Testis (tissue), 2 donors: ENCODE measurements at regions not wholly inside any gene's neighbourhood (a gene's known extent, or its start where the extent isn't known, plus 50 kb on each side); places are given as distances from the start of the nearest gene placed in this dataset.
"Not testable (repeated sequence)": the region's sequence is repeated elsewhere in the genome, so short reads cannot be mapped to it uniquely, and the experiment has no call there.

ENCODE experiments used
- DNase-seq: peaks from one replicate; pipeline ENCODE4 v3.0.0-alpha.2; 2019
- H3K27ac ChIP-seq, 2 donors: fragments of 200-600 bp; sonication (generic); one replicate each; pipeline ENCODE4 v1.5.1; 2019
- H3K27me3 ChIP-seq: fragments of 200-600 bp; sonication (generic); one replicate; pipeline ENCODE4 v1.5.1; 2019
- H3K36me3 ChIP-seq: fragments of 200-600 bp; sonication (generic); one replicate; pipeline ENCODE4 v1.5.1; 2017; ENCODE audit warnings: low read depth; ENCODE audit errors: missing control alignments
- H3K4me1 ChIP-seq: fragments of 200-600 bp; sonication (generic); one replicate; pipeline ENCODE4 v1.5.1; 2019
- H3K4me3 ChIP-seq, 2 donors: fragments of 200-600 bp; sonication (generic); one replicate each; pipeline ENCODE4 v1.5.1; 2017 to 2019
- H3K9me3 ChIP-seq: fragments of 200-600 bp; sonication (generic); one replicate; pipeline ENCODE4 v1.5.1; 2017
- POLR2A ChIP-seq: fragments of 450-650 bp; IDR thresholded peaks from one replicate; pipeline ENCODE4 v1.6.1; 2017; ENCODE audit warnings: antibody characterized with exemption, mild to moderate bottlenecking, moderate library complexity
- WGBS, 2 donors: methylation state at CpG; one replicate each; pipeline ENCODE4 v1.1.5; 2018; 5-methylcytosine and 5-hydroxymethylcytosine counted together
- intact Hi-C: fragments of 100-400 bp; cut with DNase I; formaldehyde crosslinking; loops from one replicate; pipeline ENCODE4 v1.15.1; 2023; ENCODE audit warnings: low total_unique reads
- TF ChIP-seq, protein P1 (sequence below), 3 experiments: fragments of 450-650 bp in 2 of 3; fragments of 200-600 bp in 1 of 3; sonication (generic) in 1 of 3; IDR thresholded peaks; one replicate each; pipeline ENCODE4 v1.5.1; 2016 to 2019; ENCODE audit warnings: antibody characterized with exemption in 3 of 3, mild to moderate bottlenecking in 2 of 3, moderate library complexity in 1 of 3

DNA sequence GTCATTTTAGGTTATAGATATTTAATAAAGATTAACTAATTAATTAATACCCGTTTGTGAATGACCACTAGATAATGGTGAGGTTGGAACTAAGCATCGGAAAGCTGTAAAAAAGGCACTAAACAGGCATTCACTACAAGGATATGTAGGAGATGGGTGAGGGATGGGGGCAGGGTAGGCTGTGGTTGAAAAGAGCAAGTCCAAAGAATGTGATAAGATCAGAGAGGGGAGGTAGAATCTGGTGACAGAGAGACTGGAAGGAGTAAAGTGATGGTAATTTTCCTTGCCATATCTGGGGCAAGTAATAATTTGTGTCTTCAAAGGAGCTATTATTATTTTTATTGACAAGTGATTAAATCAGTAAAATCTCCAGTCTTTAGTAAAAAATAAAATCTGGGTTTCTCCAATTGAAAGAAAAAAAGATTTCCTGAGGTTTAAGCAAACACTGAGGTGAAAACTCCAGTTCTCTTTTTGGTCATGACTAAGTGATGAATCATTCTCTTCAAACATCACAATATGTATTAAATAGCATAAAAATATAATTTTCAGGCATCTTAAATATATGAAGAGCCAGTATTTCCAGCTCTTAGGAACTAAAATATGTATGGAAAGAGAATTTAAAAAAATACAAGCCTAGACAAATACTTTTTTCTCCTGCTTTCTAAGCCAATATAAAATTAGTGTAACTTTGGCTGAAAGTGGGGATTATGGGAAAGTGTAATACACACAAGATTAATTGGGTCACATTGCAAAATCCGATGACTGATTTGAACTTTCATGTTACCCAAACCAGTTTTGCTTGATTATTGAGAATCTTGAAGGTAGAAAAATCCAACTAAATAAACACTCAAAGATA lies 259.1 kb upstream of the RBMS1 start:
- no peaks in the 10 kb centered on the region for H3K9me3 ChIP-seq
- 81 to 82% methylated on average over 3 of the region's 3 CpGs for WGBS, 2 donors
- intact Hi-C loops, result no loop called here
- H3K4me1 ChIP-seq, result no peaks in the 10 kb centered on the region
- no peaks in the 10 kb centered on the region for H3K36me3 ChIP-seq
- no peaks in the 10 kb centered on the region for H3K27me3 ChIP-seq
- H3K27ac ChIP-seq, result no peak overlapping the region
- no peak for TF ChIP-seq POLR2A
- TF ChIP-seq, protein P1, sequence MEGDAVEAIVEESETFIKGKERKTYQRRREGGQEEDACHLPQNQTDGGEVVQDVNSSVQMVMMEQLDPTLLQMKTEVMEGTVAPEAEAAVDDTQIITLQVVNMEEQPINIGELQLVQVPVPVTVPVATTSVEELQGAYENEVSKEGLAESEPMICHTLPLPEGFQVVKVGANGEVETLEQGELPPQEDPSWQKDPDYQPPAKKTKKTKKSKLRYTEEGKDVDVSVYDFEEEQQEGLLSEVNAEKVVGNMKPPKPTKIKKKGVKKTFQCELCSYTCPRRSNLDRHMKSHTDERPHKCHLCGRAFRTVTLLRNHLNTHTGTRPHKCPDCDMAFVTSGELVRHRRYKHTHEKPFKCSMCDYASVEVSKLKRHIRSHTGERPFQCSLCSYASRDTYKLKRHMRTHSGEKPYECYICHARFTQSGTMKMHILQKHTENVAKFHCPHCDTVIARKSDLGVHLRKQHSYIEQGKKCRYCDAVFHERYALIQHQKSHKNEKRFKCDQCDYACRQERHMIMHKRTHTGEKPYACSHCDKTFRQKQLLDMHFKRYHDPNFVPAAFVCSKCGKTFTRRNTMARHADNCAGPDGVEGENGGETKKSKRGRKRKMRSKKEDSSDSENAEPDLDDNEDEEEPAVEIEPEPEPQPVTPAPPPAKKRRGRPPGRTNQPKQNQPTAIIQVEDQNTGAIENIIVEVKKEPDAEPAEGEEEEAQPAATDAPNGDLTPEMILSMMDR (IDR thresholded peaks at IDR 0.05), result no peak
- H3K4me3 ChIP-seq, result no peak overlapping the region
- DNase-seq, result no peak

- Histone ChIP-seq H3K27me3 (no peaks in the 10 kb centered on the region), H3K36me3 (no peaks in the 10 kb centered on the region), H3K9me3 (no peaks in the 10 kb centered on the region), H3K27ac (no peak overlapping the region), H3K4me1 (no peaks in the 10 kb centered on the region), H3K4me3 (no peak overlapping the region)
- DNase-seq, result no peak
- intact Hi-C loops, result no loop called here
- TF ChIP-seq, protein P1 (IDR thresholded peaks at IDR 0.05), result no peak
- TF ChIP-seq POLR2A, result no peak
These were observed 259.7 kb upstream of the RBMS1 start for GRCh38 chr2:160753331-160753654.

GRCh38 chr2:160753960-160754359 lies 260.4 kb upstream of the RBMS1 start:
- TF ChIP-seq POLR2A, result no peak
- TF ChIP-seq, protein P1 (IDR thresholded peaks at IDR 0.05), result no peak
- Histone ChIP-seq H3K4me1 (no peaks in the 10 kb centered on the region), H3K27me3 (no peaks in the 10 kb centered on the region), H3K27ac (no peak overlapping the region), H3K9me3 (no peaks in the 10 kb centered on the region), H3K36me3 (no peaks in the 10 kb centered on the region), H3K4me3 (no peak overlapping the region)
- intact Hi-C loops, result no loop called here
- no peak for DNase-seq

DNA sequence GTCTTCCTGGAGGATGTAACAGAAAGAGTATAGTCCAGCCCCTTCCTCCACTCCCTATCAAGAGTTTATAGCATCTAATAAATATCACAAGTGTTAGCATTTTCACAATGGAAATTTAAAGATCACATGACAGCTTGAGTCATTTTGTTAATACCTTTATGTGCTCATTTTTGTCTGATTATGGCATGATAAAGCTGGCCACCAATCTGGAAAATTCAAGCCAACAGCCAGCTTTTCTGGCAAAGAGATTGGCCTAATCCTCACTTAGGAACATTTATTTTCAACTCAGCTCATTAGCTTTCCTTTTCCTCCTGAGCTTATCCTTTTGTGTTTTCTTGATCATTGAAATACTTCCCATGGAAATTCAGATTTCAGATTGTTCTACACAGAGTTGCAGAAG lies 262.9 kb upstream of the RBMS1 start:
- Histone ChIP-seq H3K9me3 (no peaks in the 10 kb centered on the region), H3K4me3 (no peak overlapping the region), H3K27me3 (no peaks in the 10 kb centered on the region), H3K36me3 (no peaks in the 10 kb centered on the region), H3K4me1 (no peaks in the 10 kb centered on the region), H3K27ac (no peak overlapping the region)
- DNase-seq, result no peak
- TF ChIP-seq, protein P1 (IDR thresholded peaks at IDR 0.05), result no peak
- TF ChIP-seq POLR2A, result no peak
- intact Hi-C loops, result no loop called here

DNA sequence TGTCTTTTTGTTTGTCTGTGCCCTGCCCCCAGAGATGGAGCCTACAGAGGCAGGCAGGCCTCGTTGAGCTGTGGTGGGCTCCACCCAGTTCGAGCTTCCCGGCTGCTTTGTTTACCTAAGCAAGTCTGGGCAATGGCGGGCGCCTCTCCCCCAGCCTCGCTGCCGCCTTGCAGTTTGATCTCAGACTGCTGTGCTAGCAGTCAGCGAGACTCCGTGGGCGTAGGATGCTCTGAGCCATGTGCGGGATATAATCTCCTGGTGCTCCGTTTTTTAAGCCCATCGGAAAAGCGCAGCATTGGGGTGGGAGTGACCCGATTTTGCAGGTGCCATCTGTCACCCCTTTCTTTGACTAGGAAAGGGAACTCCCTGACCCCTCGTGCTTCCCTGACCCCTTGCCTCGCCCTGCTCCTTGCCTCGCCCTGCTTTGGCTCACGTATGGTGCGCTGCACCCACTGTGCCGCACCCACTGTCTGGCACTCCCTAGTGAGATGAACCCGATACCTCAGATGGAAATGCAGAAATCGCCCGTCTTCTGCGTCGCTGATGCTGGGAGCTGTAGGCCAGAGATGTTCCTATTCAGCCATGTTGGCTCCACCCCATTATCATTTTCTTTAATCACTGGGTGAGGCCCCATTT lies 269.0 kb upstream of the RBMS1 start:
- H3K9me3 ChIP-seq, H3K4me3 ChIP-seq, H3K27ac ChIP-seq, H3K27me3 ChIP-seq, intact Hi-C loops, DNase-seq, H3K4me1 ChIP-seq, H3K36me3 ChIP-seq: not testable (repeated sequence)
- 90 to 95% methylated on average over 15 to 26 of the region's 26 CpGs for WGBS, 2 donors
